ENCODE measurements at regions not wholly inside any gene's neighbourhood (a gene's known extent, or its start where the extent isn't known, plus 50 kb on each side); places are given as distances from the start of the nearest gene placed in this dataset.

DNA sequence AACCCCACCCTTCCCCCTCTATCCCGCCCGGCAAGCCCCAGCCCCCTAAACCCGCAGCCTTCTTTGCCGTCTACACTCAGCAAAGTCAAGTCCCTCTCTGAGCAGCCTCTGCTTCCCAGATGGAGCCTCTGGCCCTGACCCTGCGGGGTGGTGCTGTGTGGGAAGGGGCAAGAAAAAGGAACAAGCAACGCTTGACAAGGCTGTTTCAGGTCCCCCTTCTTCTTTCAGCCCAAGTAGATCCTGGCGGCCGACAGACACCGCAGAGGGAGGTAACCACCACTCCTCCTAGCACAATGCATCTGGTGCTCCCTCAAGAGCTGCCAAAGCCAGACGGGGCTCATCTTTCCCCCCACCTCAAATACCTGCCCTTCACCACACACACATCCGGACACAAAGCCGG lies 178.3 kb downstream of the ENGASE start:
- DNase-seq (ENCODE audit: low read depth in 2 of 2) = no peak

GRCh38 chr17:79251824-79252223 lies 177.2 kb downstream of the ENGASE start:
- no peak for DNase-seq (ENCODE audit: low read depth in 2 of 2)

GRCh38 chr17:79249929-79250521 lies 175.4 kb downstream of the ENGASE start:
- no peak for DNase-seq (ENCODE audit: low read depth in 2 of 2)

GRCh38 chr17:79248843-79249493 lies 174.3 kb downstream of the ENGASE start:
- no peak for DNase-seq (ENCODE audit: low read depth in 2 of 2)

DNA sequence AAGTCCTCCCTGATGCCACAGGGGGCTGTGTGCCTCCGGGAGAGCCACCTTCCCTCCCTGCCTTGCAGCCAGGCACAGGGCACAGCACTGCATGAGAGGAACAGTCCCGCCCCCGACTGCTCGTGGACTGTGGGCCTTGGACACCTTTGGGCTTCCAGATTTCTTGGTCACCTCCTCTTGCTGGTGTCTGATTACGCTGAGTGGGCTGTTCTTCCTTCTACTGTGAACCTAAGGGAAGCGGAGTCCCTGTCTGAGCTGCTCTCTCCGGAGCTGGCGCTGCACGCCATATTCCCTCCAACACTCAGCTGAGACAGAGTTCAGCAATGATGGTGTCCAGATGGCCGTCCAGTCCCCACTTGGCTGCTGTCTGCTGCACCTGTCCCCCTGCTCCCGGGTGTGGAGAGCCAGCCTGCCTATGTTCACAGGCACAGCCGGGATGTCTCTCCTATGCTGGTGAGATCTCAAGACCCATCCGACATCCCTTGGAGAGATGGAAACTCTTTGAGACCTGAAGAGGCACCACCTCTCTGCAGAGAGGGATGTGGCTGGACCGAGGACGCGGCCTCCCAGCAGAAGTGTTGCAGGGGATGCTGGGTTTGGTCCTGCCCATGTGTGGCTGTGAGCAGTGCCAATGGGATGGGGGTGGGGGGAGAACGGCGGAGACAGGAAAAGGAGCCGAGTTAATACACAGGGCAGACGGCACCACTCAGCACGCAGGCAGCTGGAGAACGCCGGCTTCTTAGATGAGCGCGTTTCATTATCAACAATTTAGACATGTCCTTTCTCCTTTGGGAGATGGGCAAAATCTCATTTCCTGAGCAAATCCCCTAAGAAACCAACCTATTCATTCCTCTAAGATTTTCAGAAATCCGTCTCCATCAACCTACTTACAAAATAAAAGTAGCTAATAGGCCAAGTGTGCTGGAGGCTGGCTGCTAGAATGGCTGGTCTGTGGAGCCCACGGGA lies 171.9 kb downstream of the ENGASE start:
- DNase-seq (ENCODE audit: low read depth in 2 of 2) = no peak

DNA sequence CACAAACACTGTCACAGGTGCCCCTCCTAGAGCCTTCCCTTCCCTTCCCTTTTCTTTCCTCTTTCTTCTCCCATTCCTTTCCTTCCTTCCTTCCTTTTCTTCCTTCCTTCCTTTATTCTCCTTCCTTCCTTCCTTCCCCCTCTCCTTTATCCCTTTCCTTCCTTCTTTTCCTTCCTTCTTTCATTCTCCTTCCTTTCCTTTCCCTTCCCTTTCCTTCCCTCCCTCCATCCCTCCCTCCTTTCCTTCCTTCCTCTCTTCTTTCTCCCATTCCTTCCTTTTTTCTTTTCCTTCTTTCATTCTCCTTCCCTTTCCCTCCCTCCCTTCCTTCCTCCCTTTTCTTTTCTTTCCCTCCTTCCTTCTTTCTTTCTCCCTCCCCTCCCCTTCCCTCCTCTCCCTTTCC lies 170.0 kb downstream of the ENGASE start:
- no peak for DNase-seq (ENCODE audit: low read depth in 2 of 2)

DNA sequence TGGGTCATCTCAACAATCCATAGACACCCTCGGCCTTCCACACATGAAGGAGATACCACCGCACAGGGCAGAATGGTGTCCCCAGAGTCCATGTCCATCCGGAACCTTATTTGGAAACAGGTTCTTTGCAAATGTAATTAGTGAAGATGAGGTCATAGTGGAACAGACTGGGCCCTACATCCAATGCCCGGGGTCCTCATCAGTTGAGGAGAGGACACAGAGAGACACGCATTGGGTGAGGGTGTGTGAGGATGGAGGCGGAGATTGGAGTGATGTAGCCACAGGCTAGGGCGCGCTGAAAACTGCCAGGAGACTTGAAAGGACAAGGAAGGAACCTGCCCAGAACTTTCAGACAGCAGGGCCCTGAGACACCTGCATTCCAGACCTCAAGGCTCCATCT lies 169.4 kb downstream of the ENGASE start:
- DNase-seq (ENCODE audit: low read depth in 2 of 2) = no peak

GRCh38 chr17:79243603-79243990 lies 169.0 kb downstream of the ENGASE start:
- no peak for DNase-seq (ENCODE audit: low read depth in 2 of 2)

DNA sequence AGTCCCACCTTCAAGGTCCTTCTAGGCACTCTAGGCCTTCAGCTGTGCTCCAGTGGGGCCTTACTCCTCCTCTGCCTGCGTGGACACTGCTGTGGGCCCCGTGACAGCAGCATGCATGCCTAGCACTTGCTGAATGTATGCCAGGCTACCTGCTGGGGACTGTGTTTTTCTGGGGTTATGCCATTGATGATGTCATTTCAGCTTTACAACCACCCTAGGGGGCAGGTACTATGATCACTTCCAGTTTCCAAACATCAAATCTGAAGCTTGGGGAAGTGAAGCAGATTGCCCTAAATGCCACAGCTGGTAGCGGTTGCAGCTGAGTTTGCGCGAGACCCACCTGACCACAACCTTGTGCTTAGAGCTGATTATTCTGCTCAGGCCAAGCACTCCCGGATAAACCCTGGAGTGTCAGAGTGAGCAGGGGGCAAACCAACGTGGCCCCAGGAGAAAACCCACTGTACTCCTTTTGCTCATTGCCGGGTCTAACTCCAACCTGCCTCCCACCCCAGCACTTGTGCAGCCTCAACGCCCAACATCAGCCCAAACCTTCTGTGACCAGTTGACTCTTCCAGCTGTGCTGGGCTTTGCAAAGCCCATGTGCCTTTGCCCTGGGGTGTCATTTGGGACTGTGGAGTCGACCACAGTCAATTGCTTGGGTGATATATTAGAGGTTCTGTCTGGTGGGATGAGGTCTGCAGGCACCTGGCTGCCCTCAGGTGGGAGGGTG lies 168.4 kb downstream of the ENGASE start:
- DNase-seq (ENCODE audit: low read depth in 2 of 2) = no peak

DNA sequence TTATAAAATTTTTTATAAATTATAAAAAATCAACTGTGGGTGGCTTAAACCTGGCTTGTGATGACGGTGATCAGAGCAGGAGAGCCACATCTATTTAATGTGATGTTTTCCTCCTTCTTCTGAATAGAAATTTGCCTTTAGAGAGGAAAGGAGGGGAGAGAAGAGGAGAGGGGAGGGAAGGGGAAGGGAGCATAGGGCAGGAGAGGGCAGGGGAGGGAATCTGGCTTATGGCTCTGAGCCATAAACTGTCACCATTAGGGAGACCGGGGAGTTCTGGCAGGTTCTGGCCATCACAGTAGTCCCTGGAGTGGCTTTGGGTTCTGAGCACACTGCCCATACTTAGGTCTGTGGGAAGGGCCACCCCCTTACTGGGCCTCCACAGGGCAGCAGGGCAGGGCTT lies 167.8 kb downstream of the ENGASE start:
- DNase-seq (ENCODE audit: low read depth in 2 of 2) = no peak

DNA sequence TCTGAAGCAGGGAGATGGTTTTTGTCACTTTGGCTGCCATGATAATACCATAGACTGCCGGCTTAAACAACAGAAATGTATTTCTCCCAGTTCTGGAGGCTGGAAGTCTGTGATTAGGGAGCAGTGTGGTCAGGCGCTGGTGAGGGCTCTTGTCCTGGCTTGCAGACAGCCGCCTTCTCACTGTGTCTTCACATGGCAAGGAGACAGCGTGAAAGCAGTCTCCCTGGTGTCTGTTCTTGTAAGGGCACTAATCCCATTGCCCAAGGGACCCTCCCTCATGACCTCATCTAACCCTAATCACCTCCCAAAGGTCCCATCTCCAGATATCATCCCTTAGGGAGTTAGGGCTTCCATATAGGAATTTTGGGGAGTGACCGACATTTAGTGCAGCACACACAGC lies 167.0 kb downstream of the ENGASE start:
- no peak for DNase-seq (ENCODE audit: low read depth in 2 of 2)

GRCh38 chr17:79239205-79239604 lies 164.6 kb downstream of the ENGASE start:
- DNase-seq (ENCODE audit: low read depth in 2 of 2) = no peak

- no peak for DNase-seq (ENCODE audit: low read depth in 2 of 2)
These were observed 162.9 kb downstream of the ENGASE start for GRCh38 chr17:79237448-79238053.

DNA sequence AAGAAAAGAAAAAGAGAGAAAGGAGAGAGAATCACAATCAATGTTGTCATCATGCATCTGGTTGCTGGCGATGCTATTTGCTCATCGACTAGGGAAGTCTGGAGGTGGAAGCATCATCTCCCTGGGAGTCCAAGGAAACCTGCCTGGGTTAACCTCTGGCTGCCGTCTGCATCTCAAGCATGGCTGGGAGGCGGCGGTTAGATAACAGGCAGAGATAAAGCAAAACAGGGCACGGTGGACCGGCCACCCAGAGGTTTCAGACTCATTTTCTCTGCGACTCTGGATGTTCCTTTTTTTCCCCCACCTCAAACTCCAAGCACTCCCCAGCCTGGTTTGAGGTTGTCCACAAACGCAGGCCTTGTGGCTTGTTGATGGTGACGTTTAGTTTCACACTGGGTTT lies 161.2 kb downstream of the ENGASE start:
- no peak for DNase-seq (ENCODE audit: low read depth in 2 of 2)

DNA sequence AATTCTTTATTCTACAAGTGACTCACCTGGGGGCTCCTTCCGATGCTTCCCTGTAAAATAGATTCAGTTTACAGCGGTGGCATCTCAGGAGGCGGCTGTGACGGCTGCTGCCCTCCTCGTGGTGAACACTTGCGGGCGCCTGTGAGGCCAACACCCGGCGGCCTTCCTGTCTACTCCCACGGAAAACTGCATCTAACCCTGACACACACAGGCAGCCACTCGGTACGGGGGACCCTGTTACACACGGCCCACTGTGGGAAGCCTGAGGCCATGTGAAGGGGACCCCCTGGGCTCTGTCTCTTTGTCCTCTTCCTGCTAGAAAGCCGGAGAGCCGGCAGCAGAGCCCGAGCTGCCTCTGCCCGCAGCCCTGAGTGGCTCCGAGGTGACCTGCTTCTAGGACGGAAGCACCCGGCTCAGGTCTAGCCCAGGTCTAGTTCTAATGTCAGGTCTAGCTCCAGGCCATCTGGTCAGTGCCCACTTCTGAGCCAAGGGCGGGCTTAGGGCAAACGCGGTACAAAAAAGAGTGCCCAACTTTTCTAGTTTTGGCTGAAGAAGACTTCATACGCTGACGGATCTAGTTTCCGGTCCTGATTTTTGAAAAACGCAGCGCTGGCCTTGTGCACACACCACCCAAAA lies 159.4 kb downstream of the ENGASE start:
- no peak for DNase-seq (ENCODE audit: low read depth in 2 of 2)

DNA sequence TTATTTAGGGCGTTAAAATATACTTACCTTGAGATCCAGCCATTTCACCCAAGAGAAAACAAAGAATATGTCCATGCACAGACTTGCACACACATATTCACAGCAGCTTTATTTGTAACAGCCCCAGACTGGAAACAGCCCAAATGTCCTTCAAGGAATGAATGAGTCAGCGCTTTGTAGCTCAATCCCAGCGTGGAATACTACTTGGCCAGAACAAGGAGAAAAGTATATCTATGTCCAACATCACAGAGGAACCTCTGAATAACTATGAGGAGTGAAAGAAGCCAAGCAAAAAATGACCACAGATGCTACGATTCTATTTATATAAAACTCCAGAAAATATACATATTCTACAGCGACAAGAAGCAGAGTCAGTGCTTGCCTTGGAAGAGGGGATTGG lies 158.3 kb downstream of the ENGASE start:
- no peak for DNase-seq (ENCODE audit: low read depth in 2 of 2)

DNA sequence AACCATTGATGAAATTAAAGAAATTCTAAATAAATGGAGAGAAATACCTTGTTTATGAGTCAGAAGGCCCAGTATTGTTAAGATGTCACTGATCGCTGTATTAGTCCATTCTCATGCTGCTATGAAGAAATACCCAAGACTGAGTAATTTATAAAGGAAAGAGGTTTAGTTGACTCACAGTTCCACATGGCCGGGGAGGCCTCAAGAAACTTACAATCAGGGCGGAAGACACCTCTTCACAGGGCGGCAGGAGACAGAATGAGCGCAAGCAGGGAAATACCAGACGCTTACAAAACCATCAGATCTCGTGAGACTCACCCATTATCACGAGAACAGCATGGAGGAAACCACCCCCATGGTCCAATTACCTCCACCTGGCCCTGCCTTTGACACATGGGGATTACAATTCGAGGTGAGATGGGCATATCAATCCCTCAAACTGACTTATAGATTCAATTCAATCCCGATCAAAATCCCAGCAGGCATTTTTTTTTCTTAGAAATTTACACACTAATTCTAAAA lies 157.2 kb downstream of the ENGASE start:
- DNase-seq (ENCODE audit: low read depth in 2 of 2) = no peak

DNA sequence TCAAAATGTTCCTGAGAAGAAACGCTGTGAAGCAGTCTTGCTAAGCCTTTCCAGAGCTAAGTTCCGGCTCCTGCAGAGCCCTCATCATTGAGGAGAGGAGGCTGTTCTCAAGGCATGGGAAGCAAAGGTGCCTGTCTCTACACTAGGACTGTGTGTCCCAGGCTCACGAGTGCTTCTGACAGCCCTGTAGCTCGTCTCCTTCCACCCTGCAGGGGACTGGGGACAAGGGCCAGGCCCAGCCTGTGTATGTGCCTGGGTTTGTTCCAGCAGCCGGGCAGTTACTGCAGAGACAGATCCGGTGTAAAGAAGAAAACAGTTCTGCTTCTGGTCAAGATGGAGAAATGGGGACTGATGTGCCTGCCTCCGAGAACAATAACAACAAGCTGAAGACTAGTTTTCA lies 156.0 kb downstream of the ENGASE start:
- no peak for DNase-seq (ENCODE audit: low read depth in 2 of 2)

- DNase-seq (ENCODE audit: low read depth in 2 of 2) = no peak
These were observed 151.4 kb downstream of the ENGASE start for GRCh38 chr17:79226037-79226436.

DNA sequence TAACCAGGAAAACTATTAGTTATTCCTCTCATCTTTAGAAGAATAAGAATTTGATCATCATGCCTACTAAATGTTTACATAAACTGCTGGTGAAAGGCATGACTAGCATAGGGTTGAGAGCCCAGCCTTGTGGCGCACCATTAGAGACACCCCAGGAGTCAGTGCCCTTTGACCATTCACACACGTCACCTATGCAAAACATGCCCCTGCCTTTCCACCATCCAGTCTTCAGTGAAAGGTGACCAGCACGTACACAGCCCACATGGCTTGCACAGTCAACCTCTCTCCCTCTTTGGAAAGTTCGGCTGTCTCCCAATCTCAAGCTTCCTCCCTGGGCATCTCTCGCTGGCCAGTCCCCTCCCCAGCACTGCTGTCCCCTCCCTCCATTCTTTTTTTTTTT lies 150.3 kb downstream of the ENGASE start:
- DNase-seq (ENCODE audit: low read depth in 2 of 2) = no peak

DNA sequence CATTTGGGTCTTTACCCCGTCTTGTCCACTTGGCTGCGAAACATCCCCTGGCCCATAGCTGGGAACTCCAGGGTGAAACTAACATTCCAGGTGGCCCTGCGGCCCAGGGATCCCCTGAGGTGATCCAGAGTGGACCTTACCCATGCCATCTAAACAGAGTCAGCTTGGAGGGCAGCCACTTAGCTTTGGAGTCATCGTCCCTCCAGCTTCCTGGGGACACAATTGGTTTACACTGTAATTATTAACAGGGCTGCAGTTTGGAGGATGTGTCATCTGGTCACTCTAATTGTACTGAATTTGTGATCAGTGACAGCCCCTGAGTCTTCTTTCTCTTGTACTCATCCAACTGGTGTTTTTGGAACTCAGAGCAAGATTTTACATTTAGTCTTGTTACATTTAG lies 149.9 kb downstream of the ENGASE start:
- no peak for DNase-seq (ENCODE audit: low read depth in 2 of 2)
